Fibroblast of the aortic adventitia (primary cell): ENCODE measurements at regions not wholly inside any gene's neighbourhood (a gene's known extent, or its start where the extent isn't known, plus 50 kb on each side); places are given as distances from the start of the nearest gene placed in this dataset.

ENCODE experiments used
- DNase-seq: peaks from one replicate; pipeline ENCODE4 v3.0.0-alpha.2; 2010; ENCODE audit warnings: low read depth
- H3K4me3 ChIP-seq: 2 replicates; pipeline ENCODE4 v1.5.1; 2011; ENCODE audit warnings: low read depth, mild to moderate bottlenecking, control low read depth, low read length, moderate library complexity
- TF ChIP-seq, protein P1 (sequence below): IDR thresholded peaks from 2 replicates; pipeline ENCODE4 v1.5.1; 2011; ENCODE audit warnings: mild to moderate bottlenecking, low read length, control low read depth, inconsistent platforms; ENCODE audit not compliant: insufficient read depth

DNA sequence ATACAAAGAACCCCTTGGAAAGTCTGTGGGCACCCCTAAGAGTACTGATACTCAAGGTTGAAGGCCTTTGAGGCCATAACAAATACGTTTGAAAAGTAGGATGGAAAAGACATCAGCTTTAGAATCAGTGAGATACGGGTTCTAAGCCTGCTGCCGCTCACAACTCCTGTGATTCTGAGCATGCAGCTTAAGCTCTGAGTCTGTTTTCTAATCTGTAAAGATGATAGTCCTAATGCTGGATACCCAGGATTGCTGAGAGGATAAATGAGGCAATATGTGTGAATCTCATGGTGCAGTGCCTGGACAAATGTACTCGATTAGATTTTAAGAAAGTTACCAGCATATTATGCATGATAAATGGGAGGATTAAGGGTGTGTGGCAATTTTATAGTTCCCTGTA lies 321.0 kb upstream of the HSF2 start:
- DNase-seq = no peak
- TF ChIP-seq, protein P1, sequence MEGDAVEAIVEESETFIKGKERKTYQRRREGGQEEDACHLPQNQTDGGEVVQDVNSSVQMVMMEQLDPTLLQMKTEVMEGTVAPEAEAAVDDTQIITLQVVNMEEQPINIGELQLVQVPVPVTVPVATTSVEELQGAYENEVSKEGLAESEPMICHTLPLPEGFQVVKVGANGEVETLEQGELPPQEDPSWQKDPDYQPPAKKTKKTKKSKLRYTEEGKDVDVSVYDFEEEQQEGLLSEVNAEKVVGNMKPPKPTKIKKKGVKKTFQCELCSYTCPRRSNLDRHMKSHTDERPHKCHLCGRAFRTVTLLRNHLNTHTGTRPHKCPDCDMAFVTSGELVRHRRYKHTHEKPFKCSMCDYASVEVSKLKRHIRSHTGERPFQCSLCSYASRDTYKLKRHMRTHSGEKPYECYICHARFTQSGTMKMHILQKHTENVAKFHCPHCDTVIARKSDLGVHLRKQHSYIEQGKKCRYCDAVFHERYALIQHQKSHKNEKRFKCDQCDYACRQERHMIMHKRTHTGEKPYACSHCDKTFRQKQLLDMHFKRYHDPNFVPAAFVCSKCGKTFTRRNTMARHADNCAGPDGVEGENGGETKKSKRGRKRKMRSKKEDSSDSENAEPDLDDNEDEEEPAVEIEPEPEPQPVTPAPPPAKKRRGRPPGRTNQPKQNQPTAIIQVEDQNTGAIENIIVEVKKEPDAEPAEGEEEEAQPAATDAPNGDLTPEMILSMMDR = no peak
- H3K4me3 ChIP-seq = no peak overlapping the region

DNA sequence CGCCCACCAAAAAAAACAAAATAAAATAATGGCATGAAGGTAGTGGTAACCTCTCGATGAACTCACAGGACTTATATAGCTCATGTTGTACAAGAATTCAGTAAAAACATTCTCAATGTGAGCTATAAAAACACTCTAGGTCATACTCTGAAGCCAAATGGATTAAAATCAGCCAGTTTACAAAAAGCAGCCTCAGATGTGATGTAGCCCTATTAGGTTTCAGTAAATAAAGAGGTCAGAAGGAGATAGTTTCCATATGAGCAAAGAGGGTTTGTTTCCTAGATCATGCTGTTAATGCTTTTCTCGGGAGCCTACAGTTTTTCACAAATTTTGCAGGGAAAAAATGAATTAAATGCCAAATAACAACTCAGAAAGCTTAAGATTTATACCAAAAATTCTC lies 319.5 kb upstream of the HSF2 start:
- no peak overlapping the region for H3K4me3 ChIP-seq
- TF ChIP-seq, protein P1 = no peak
- DNase-seq = no peak

DNA sequence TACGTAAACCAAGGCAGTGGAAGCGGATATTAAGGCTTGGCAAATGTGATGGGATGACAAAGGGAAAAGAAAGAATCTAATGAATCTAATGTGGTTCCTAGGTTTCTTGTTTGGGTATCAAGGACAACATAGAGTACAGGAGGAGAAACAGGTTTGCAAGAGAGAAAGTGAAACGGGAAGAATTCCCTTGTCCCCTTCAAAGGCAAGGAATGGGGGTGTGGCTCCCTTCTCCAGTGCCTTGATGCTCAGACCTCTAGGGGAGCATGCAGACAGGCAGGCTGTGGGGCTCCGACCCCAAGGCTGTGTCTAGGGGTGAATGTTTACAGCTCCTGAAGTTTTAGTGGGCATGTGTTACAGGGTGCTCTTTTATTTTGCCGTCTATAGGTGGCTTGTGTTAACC lies 317.5 kb upstream of the HSF2 start:
- DNase-seq = no peak
- TF ChIP-seq, protein P1 = no peak
- no peak overlapping the region for H3K4me3 ChIP-seq

DNA sequence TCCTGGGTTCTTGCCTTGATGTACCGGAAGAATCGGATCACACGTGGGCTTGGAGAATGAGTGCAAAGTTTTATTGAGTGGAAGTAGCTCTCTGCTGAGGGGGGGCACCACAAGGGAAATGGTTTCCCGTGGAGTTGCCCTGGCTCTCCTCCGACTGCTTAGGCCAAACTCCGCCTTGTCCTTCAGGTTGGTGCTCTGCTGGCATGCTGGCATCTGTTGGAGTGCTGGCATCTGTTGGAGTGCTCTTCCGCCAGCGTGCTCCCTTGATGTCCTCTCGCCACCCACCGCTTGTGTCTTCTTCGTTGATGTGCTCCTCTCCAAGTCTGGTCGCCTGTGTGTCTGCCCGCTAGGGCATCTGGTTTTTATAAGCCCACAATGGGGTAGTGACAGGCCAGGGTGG lies 317.1 kb upstream of the HSF2 start:
- TF ChIP-seq, protein P1 = no peak
- no peak overlapping the region for H3K4me3 ChIP-seq
- DNase-seq = no peak

DNA sequence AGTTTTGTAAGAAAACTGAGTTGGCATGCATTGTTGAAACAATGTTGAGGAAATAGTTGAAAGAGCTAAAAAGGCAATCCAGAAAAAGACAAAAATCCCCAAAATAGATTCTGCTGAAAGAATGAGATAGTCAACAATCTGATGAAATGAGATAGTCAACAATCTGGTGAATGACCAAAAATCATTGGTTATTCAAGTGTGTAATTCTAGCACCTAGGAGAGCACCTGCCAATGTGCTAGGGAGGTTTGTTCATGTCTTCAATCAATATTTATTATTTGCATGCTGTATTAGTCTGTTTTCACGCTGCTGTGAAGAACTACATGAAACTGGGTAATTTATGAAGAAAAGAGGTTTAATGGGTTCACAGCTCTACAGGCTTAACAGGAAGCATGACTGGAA lies 307.1 kb upstream of the HSF2 start:
- H3K4me3 ChIP-seq = no peak overlapping the region
- TF ChIP-seq, protein P1 = no peak
- no peak for DNase-seq

DNA sequence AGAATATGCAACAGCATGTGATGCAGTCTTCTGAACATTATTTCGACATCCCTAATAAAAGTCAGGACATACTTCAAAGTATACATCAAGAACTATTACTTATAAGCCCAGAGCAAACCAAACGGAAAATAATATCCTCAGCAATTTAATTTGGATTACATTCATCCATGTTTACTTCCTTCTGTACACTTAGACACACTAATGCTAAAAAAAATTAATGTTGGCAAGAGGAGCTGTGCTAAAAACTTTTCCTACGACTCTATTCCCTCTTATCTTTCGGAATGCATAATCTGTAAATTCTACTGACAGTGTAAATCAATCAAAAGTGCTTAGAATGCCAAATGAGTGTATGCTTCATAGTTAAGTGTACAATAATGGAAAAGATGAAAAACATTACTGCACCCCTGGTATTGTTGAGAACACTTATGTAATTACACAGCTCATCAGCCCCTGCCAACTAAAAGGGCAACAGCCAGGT lies 301.2 kb upstream of the HSF2 start:
- H3K4me3 ChIP-seq = no peak overlapping the region
- DNase-seq = peak; percentile 8
- TF ChIP-seq, protein P1 = no peak

DNA sequence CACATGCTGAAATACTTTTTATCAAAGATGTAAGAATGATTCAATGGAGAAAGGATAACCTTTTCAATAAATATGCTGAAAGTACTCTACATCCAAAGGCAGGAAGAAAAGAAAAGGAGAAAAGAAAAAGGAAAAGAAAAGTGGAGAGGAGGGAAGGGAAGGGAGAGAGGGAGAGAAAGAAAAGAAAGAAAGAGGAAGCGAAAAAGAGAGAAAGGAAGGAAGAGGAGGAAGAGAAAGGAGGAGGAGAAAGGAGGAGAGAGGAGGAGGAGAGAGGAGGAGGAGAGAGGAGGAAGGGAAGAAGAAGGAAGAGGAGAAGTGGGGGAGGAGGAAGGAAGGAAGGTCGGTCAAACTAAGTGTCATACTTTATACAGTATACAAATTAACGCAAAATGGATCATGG lies 297.4 kb upstream of the HSF2 start:
- no peak overlapping the region for H3K4me3 ChIP-seq
- no peak for DNase-seq
- TF ChIP-seq, protein P1 = no peak
